Erythroblast (primary cell): ENCODE measurements at regions not wholly inside any gene's neighbourhood (a gene's known extent, or its start where the extent isn't known, plus 50 kb on each side); places are given as distances from the start of the nearest gene placed in this dataset.

Experiments used
- GATA1 ChIP-seq: IDR thresholded peaks from 2 replicates; pipeline ENCODE4 v1.6.1; 2011; ENCODE audit warnings: low read depth, mild to moderate bottlenecking, control low read depth, low read length, moderate library complexity
- POLR2A ChIP-seq: IDR thresholded peaks from 2 replicates; pipeline ENCODE4 v1.6.1; 2011; ENCODE audit warnings: mild to moderate bottlenecking, low read length

DNA sequence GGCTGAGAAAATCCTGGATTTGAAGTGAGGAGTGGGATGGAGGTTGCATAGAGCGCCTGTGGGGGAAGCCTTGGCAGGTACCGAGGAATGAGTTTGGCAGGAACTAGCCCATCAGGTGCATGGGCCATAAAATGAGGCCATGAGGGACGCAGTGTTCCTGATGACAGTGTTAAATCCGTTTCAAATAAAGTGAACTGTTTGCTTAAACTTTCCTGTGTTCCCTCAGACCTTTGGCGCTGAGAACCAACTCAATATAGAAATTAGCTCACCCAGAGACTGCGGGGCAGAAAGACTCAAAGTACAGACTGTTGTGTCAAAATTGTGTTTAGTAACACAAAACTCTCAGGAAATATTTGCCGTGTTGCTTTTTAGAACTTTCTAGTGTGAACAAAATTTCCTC lies 250.0 kb upstream of the NR3C2 start:
- TF ChIP-seq POLR2A (no peak), GATA1 (no peak)
